ENCODE measurements at regions not wholly inside any gene's neighbourhood (a gene's known extent, or its start where the extent isn't known, plus 50 kb on each side); places are given as distances from the start of the nearest gene placed in this dataset.
A peak's percentile ranks its signal among the peaks of the same experiment; 100 is the strongest.
"Not testable (repeated sequence)": the region's sequence is repeated elsewhere in the genome, so short reads cannot be mapped to it uniquely, and the experiment has no call there.

GRCh38 chrX:27156921-27157320 is 306.2 kb downstream of the PPP4R3C start:
- DNase-seq (ENCODE audit: low read depth): not testable (repeated sequence)

DNA sequence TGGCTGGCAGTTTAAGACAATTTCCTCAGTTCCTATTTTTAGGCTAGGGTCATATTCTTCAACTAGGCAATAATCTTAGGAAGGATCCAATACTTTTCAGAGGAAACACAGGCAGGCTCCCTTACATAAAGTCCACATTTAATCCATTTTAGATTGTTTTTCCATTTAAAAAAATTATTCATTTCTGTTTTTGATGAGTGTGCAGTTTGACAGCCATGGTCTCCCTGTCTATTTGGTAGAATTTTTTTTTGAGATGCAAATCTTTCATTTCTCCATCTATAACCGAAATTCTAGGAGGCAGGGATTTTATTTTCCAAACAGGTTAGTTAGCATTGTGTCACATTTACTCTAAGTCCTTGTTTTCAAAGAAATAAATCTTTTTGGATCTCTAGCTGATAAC is 326.8 kb downstream of the PPP4R3C start:
- no peak for DNase-seq (ENCODE audit: low read depth)

DNA sequence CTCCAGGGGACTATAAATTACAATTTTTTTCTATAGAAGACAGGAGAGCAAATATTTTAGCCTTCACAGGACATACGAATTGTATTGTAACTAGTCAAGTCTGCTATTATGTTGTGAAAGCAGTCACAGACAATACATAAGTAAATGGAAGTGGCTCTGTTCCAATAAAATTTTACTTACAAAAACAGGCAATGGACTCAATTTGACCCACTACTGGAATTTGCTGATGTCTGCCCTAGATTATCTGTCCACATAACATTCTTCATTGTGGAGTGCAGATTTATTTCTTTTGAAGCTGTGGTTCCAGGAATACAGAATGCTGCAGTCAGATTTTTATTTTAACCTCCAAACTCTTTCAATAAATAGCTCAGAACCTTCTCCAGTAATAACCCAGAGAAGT is 330.3 kb downstream of the PPP4R3C start:
- peak; percentile 75 for DNase-seq (ENCODE audit: low read depth)

DNA sequence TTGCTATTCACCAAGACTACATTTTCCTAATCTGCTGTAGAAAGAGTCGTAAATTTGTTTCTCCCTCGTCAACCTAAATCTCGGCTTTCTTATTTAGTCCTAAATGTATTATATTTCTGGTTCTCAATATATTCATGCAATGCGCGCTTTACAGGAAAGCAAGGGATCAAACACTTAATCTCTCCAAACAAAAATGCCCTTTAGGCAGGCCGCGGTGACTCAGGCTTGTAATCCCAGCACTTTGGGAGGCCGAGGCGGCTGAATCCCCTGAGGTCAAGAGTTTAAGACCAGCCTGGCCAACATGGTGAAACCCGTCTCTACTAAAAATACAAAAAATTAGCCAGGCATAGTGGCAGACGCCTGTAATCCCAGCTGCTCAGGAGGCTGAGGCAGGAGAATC is 376.0 kb downstream of the PPP4R3C start:
- peak; percentile 76 for DNase-seq (ENCODE audit: low read depth)

DNA sequence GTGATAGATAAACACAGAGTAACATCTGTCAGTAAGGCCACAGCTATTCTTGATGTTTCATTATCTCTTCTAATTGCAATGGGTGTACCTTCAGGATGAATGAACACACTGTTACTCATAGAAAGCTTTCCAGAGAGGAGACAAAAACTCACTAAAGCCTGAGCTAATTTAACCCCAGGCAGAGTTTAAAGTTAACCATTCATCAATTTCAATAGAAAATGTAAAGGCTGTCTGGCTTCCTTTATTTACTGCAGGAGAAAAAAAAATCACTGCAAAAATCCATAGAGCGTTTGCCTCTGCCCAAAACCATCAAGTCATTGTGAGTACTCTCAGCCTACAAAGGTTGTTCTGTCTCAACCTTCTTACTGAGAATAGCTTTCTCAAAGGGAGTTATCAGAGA is 376.9 kb downstream of the PPP4R3C start:
- peak; percentile 32 for DNase-seq (ENCODE audit: low read depth)

DNA sequence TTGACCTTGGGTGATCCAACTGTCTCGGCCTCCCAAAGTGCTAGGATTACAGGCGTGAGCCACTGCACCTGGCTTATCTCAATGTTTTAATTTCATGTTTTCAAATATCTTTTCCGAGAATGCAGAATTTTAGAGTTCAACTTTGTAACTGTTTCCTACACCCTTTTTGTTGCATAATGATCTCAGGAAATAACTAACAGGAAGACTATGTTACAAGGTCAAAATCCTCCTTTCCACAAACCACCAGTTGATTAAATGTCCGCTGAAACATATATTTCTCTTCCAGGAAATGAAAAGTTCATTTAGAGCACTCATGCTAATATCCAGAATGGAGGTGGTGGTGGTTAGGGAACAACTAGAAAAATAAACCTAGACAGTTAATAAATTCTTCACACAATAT is 377.8 kb downstream of the PPP4R3C start:
- peak; percentile 41 for DNase-seq (ENCODE audit: low read depth)

DNA sequence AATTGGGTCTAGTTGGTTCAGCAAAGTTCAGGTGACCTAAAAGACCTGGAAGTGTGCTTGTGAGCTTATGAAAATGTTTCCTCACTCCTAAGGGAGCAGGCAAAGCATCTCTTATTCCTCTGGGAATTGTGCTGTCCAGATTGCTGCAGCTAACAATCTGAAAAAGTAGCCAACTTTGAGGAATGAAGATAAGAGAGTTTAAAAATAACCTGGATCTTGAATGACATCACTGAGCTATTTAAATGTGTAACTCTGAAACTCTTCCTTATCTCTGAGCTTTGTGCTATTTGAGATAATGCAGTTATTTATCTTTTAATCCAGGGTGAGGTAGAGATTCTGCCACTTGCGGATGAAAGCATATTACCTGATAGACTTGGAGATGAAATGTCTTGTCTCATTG is 384.8 kb downstream of the PPP4R3C start:
- DNase-seq (ENCODE audit: low read depth): no peak

DNA sequence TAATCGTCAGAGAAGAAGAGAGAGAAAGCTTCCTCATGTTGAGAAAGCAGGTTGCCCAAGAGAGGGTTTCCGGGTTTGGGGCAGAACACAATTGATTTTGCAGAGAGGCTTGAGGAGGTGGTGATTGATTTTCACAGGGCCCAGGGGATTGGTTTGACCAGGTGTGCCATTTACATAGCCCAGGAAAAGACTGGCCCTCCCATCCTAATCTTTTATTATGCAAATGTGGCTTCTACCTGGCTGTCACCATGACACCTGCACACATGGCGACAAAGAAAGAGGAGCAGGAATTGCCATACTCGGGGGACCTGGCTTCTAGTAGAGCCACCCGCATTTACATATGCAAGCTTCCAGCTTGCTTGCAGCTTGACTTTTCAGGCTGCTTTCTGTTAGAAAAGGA is 405.3 kb downstream of the PPP4R3C start:
- no peak for DNase-seq (ENCODE audit: low read depth)

DNA sequence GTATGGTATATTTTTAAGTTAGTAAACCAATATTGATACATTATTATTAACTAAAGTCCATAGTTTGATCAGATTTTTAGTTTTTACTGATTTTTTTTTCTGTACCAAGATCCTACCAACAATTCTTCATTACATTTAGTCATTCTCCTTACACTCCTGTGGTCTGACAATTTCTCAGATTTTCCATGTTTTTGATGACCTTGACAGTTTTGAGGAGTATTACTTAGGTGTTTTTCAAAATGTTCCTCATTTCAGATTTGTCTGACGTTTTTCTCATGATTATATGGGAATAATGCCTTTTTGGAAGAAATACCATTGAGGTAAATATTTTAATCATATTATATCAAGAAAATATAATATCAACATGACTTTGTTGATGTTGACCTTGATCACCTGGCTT is 423.8 kb downstream of the PPP4R3C start:
- no peak for DNase-seq (ENCODE audit: low read depth)

- no peak for DNase-seq (ENCODE audit: low read depth)
Measured at GRCh38 chrX:27008486-27008885, 454.7 kb downstream of the PPP4R3C start.

GRCh38 chrX:26999634-27000033 is 463.5 kb downstream of the PPP4R3C start:
- DNase-seq (ENCODE audit: low read depth): no peak

DNA sequence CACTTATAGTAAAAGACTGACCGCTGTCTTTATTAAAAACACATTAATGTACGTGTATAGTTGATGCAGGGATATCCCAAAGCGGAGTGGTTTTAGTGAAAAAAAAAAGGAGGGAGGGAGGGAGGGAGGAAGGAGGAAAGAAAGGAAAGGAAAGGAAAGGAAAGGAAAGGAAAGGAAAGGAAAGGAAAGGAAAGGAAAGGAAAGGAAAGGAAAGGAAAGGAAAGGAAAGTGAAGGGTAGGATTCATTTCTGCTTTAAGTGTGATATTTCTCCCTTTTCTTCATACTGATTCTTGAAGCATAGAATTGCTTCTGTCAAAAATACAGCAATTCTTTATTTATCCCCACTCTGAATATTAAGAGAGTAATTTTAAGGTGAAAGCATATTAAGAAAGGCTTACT is 504.9 kb downstream of the PPP4R3C start:
- DNase-seq (ENCODE audit: low read depth): no peak

GRCh38 chrX:26954029-26954428 is 509.1 kb downstream of the PPP4R3C start:
- no peak for DNase-seq (ENCODE audit: low read depth)

- DNase-seq (ENCODE audit: low read depth): peak; percentile 34
Measured at GRCh38 chrX:26952213-26952612, 510.9 kb downstream of the PPP4R3C start.

DNA sequence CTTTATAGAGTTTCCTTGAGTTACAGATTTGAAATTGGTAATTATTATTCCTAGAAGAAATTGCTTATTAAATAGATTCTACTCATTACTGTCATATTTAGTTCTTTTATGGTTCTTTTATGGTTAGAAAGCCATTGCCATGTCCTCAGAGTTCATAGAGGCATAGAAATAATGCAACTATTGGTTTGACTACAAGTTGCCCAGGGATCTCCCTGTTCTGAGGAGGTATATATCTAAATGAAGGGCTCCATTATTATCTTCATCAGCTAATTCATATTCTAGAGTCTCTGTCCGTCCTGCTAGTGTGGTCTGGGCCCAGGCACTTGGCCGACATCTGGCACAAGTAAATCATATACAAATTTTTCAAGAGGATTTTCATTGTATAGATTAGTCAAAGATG is 535.7 kb downstream of the PPP4R3C start:
- DNase-seq (ENCODE audit: low read depth): no peak

DNA sequence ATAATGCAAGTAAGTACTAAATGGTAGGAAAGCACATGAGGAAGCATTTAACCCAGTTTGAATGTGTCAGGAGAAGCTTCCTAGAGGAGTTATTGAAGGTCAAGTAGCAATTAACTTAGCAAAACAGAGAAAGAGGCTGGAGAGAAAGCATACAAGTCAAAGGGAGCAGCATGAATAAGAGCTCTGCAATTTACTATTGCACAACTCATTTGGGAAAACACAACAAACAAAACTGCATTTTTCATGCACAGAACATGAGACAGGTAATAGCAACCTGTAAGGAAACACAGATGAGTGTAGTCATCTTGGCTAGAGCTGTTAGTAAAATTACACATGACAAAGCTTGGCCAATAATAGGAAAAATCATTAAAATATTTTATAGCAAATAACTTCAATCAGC is 538.1 kb downstream of the PPP4R3C start:
- DNase-seq (ENCODE audit: low read depth): peak; percentile 42

- DNase-seq (ENCODE audit: low read depth): peak; percentile 73
Measured at GRCh38 chrX:26922278-26922677, 540.9 kb downstream of the PPP4R3C start.

DNA sequence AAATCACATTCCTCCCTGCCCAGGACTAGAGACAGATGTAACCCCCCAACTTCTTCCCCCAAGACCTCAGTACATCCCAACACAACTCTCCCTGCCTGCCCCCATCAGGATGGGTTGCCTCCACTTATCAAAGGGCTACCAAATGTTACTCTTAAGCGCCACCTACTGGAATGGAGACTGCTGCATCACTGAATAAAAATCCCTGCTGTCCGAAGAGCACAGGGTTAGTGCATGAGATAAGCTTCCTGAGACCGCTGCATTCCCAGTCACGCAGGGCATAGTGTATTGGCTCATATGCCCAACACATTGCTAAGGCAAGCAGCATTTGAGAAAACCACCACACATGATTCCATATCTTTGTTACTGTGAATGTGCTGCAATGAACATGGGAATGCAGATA is 544.5 kb downstream of the PPP4R3C start:
- peak; percentile 49 for DNase-seq (ENCODE audit: low read depth)

DNA sequence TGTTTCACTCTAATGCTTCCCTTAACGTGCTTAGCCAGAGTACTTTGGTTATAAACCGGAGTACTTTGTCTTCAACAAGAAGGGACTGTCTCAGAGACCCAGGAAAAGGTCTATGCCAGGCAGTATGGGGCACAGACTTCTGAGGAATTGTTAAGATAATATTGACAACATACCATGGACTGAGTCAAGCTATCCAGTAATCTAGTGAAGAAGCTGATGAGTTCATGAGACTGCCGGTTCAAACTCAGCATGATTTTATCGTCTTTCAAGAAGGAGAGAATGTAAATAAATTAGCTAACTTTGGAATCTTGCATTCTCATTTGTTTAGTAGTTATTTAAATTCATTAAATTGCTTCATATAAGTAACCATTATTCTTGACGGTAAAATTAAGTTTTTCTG is 546.1 kb downstream of the PPP4R3C start:
- DNase-seq (ENCODE audit: low read depth): no peak

DNA sequence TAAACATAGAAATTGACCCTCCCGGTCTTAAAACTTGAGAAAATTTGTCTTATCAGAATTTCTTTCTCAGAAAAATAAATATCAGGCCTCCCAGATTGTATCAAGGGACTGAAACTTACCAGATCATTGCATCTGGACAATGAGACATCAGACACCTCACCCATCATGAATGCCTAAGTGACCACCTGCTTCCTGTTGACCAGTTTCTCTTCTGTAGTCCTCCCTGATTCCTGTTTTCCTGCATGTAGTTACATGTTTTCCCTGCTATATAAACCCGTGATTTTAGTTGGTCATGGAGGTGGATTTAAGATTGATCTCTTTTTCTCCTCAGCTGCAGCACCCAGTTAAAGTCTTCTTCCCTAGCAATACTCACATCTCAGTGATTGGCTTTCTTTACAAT is 548.1 kb downstream of the PPP4R3C start:
- DNase-seq (ENCODE audit: low read depth): peak; percentile 45

GRCh38 chrX:26914232-26914631 is 548.9 kb downstream of the PPP4R3C start:
- DNase-seq (ENCODE audit: low read depth): peak; percentile 49

- not testable (repeated sequence) for DNase-seq (ENCODE audit: low read depth)
Measured at GRCh38 chrX:26911785-26912184, 551.4 kb downstream of the PPP4R3C start.

- DNase-seq (ENCODE audit: low read depth): no peak
Measured at GRCh38 chrX:26909728-26910127, 553.4 kb downstream of the PPP4R3C start.

- no peak for DNase-seq (ENCODE audit: low read depth)
Measured at GRCh38 chrX:26908218-26908617, 554.9 kb downstream of the PPP4R3C start.

DNA sequence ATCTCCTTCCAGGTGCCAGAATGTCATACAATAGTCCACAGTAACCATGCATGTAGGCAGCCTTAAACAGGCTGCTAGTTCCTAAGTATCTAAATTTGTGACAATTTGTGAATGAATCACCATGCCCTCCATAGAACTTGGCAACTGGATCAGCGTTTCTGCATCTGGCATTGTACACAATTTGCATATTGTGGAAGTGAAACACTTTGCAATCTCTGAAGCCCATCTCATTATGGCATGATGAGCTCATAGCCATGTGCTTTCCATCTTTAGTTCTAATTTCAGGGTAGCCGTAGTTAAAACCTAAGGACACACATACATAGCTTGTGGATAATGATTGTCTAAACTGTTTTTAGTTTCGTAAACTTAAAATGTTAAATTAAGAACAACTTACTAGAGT is 573.6 kb downstream of the PPP4R3C start:
- DNase-seq (ENCODE audit: low read depth): no peak

All from iris pigment epithelial cell (primary cell).